Ovary (tissue), 7 donors: ENCODE measurements at regions not wholly inside any gene's neighbourhood (a gene's known extent, or its start where the extent isn't known, plus 50 kb on each side); places are given as distances from the start of the nearest gene placed in this dataset.

Experiments used
- DNase-seq, 5 donors: peaks; one replicate each; pipeline ENCODE4 v3.0.0-alpha.2; 2019 to 2020
- H3K27ac ChIP-seq, 2 donors: fragments of 200-600 bp; one replicate each; pipeline versions ENCODE4 v1.5.1 to v1.8.0; 2019 to 2022
- H3K27me3 ChIP-seq: fragments of 200-600 bp; one replicate; pipeline ENCODE4 v1.8.0; 2022
- H3K36me3 ChIP-seq: fragments of 200-600 bp; sonication (generic); one replicate; pipeline ENCODE4 v1.5.1; 2019
- H3K4me1 ChIP-seq: one replicate; pipeline ENCODE4 v1.8.1; 2013; ENCODE audit warnings: mild to moderate bottlenecking, moderate library complexity; ENCODE audit not compliant: insufficient read depth
- H3K4me3 ChIP-seq: fragments of 200-600 bp; sonication (generic); one replicate; pipeline ENCODE4 v1.5.1; 2017
- H3K9me3 ChIP-seq, 2 donors: fragments of 200-600 bp in 1 of 2; sonication (generic) in 1 of 2; one replicate each; pipeline versions ENCODE4 v1.5.1 to v1.8.1; 2013 to 2019; ENCODE audit warnings: mild to moderate bottlenecking in 1 of 2, moderate library complexity in 1 of 2
- CTCF ChIP-seq, 3 donors: fragments of 450-650 bp in 2 of 3; fragments of 200-600 bp in 1 of 3; IDR thresholded peaks; one replicate each; pipeline versions ENCODE4 v1.5.1 to v1.8.0; 2016 to 2022; ENCODE audit warnings: antibody characterized with exemption in 3 of 3, mild to moderate bottlenecking in 1 of 3
- EP300 ChIP-seq: sonication (generic); formaldehyde crosslinking; IDR thresholded peaks from one replicate; pipeline ENCODE4 v1.6.1; 2017; ENCODE audit warnings: antibody characterized with exemption
- POLR2A ChIP-seq: fragments of 450-650 bp; IDR thresholded peaks from one replicate; pipeline ENCODE4 v1.6.1; 2017; ENCODE audit warnings: antibody characterized with exemption, mild to moderate bottlenecking, moderate library complexity
- WGBS, 3 donors: extraction: QIAGEN DNeasy Blood & Tissue Kit in 1 of 3; methylation state at CpG; one replicate each; pipeline versions ENCODE4 v1.1.5 to v1.1.7; 2013 to 2017; 5-methylcytosine and 5-hydroxymethylcytosine counted together
- intact Hi-C, 4 donors: fragments of 100-400 bp; cut with DNase I; formaldehyde crosslinking; loops; one replicate each; pipeline versions ENCODE4 v1.11.0 to v1.15.1; 2022 to 2023
- donor health status: DM: no; HTN: no; CAD: no; lungs with moderate emphysema.
- donor health status: DM: no; HTN: no; CAD: no.
- donor health status: Bipolar disorder and iron deficiency.
- donor health status: DM: no; HTN: no; CAD: no.
- donor health status: DM: yes; HTN: yes; CAD: no.

GRCh38 chr3:103127737-103128136 is 692.9 kb downstream of the ZPLD1 start:
- 67 to 75% (median 70%) methylated on average over 1 of the region's 1 CpG for WGBS, 3 donors
- no peak for DNase-seq
- Histone ChIP-seq H3K36me3 (no peaks in the 10 kb centered on the region), H3K27me3 (no peaks in the 10 kb centered on the region), H3K4me1 (no peaks in the 10 kb centered on the region), H3K9me3 (no peaks in the 10 kb centered on the region), H3K4me3 (no peak overlapping the region), H3K27ac (no peak overlapping the region)
- intact Hi-C loops: no loop called here
- no peak for TF ChIP-seq EP300
- TF ChIP-seq CTCF (IDR thresholded peaks at IDR 0.05): no peak
- TF ChIP-seq POLR2A: no peak

- H3K27ac ChIP-seq: no peak overlapping the region
- no peaks in the 10 kb centered on the region for H3K27me3 ChIP-seq
- no peak overlapping the region for H3K4me3 ChIP-seq
- H3K9me3 ChIP-seq: no peaks in the 10 kb centered on the region
- TF ChIP-seq POLR2A (no peak), CTCF (IDR thresholded peaks at IDR 0.05) (no peak), EP300 (no peak)
- intact Hi-C loops: no loop called here
- DNase-seq: no peak
- WGBS, 3 donors: 88 to 90% (median 88%) methylated on average over 1 of the region's 1 CpG
- no peaks in the 10 kb centered on the region for H3K4me1 ChIP-seq
- no peaks in the 10 kb centered on the region for H3K36me3 ChIP-seq
Measured at GRCh38 chr3:103134023-103134724, 699.4 kb downstream of the ZPLD1 start.

GRCh38 chr3:103136621-103137020 is 701.8 kb downstream of the ZPLD1 start:
- no peak overlapping the region for H3K4me3 ChIP-seq
- H3K27ac ChIP-seq: no peak overlapping the region
- H3K27me3 ChIP-seq: no peaks in the 10 kb centered on the region
- DNase-seq: no peak
- TF ChIP-seq CTCF (IDR thresholded peaks at IDR 0.05) (no peak), POLR2A (no peak), EP300 (no peak)
- H3K4me1 ChIP-seq: no peaks in the 10 kb centered on the region
- no peaks in the 10 kb centered on the region for H3K36me3 ChIP-seq
- intact Hi-C loops: no loop called here
- H3K9me3 ChIP-seq: no peaks in the 10 kb centered on the region

- H3K4me1 ChIP-seq: no peaks in the 10 kb centered on the region
- intact Hi-C loops: no loop called here
- H3K4me3 ChIP-seq: no peak overlapping the region
- no peaks in the 10 kb centered on the region for H3K27me3 ChIP-seq
- H3K36me3 ChIP-seq: no peaks in the 10 kb centered on the region
- no peak overlapping the region for H3K27ac ChIP-seq
- H3K9me3 ChIP-seq: no peaks in the 10 kb centered on the region
- DNase-seq: no peak
- TF ChIP-seq POLR2A (no peak), CTCF (IDR thresholded peaks at IDR 0.05) (no peak), EP300 (no peak)
Measured at GRCh38 chr3:103137830-103138229, 703.0 kb downstream of the ZPLD1 start.
